ENCODE measurements at regions not wholly inside any gene's neighbourhood (a gene's known extent, or its start where the extent isn't known, plus 50 kb on each side); places are given as distances from the start of the nearest gene placed in this dataset.

DNA sequence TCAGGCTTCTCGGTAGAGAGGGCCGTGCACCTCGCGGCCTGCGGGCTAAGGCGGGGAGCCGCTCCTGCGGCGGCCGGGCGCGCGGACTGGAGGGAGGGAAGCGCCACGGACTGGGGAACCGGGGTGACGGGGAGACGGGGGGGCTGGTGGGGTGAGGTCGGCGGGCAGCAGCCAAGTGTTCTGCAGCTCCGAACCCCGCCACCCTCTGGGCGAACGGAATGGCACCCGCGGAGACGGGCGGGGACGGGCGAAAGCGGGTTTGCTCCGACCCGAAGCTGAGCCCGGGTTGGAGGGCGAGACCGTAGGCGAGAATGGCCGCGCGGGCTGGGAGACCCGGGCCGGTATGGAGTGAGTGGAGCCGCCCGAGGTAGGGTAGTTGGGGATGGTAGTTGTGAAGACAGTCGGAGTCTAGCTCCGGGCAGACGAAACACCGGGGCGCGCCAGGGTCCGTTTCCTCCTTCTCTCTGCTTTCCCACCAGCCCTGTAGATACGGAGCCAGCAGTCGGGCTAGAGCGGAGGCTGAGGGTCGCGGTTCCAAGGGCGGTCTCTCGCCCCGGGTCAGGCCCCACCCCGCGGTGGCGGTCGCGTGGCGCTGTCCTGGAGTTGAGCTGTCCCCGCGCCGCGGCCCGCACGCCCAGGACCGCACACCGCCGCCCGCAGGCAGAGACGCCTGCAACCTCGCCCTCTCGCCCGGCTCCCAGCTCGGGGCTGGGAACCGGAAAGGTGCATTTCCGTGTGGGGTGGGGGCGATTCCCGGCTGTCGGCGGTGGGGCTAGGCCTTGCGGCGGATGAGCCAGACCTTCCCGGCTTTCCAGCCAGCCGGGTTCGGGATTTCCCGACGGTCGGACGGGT, 160.3 kb upstream of the SIX2 start:
- no peak for TF ChIP-seq POLR2AphosphoS5 (IDR thresholded peaks at IDR 0.05)
- TF ChIP-seq, protein P1, sequence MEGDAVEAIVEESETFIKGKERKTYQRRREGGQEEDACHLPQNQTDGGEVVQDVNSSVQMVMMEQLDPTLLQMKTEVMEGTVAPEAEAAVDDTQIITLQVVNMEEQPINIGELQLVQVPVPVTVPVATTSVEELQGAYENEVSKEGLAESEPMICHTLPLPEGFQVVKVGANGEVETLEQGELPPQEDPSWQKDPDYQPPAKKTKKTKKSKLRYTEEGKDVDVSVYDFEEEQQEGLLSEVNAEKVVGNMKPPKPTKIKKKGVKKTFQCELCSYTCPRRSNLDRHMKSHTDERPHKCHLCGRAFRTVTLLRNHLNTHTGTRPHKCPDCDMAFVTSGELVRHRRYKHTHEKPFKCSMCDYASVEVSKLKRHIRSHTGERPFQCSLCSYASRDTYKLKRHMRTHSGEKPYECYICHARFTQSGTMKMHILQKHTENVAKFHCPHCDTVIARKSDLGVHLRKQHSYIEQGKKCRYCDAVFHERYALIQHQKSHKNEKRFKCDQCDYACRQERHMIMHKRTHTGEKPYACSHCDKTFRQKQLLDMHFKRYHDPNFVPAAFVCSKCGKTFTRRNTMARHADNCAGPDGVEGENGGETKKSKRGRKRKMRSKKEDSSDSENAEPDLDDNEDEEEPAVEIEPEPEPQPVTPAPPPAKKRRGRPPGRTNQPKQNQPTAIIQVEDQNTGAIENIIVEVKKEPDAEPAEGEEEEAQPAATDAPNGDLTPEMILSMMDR (IDR thresholded peaks at IDR 0.05), result no peak
- Histone ChIP-seq H3K4me1 (peaks cover 19 to 28% (median 20%) of the 10 kb centered on the region in 4 donors), H3K9me3 (no peaks in the 10 kb centered on the region), H3K36me3 (no peaks in the 10 kb centered on the region), H3K27ac (replicated peaks in 1 of 4) (peak overlapping the region in 2 of 4 donors; percentile 42 to 45), H3K27me3 (peaks cover 0 to 67% (median 39%) of the 10 kb centered on the region in 4 donors), H3K4me3 (peak overlapping the region; percentile 45 to 55 (median 48))
- intact Hi-C loops (cut with DNase I), result no loop called here
- DNase-seq (ENCODE audit: extremely low spot score), result no peak
- under 1% methylated on average over 26 of the region's 95 CpGs for WGBS

DNA sequence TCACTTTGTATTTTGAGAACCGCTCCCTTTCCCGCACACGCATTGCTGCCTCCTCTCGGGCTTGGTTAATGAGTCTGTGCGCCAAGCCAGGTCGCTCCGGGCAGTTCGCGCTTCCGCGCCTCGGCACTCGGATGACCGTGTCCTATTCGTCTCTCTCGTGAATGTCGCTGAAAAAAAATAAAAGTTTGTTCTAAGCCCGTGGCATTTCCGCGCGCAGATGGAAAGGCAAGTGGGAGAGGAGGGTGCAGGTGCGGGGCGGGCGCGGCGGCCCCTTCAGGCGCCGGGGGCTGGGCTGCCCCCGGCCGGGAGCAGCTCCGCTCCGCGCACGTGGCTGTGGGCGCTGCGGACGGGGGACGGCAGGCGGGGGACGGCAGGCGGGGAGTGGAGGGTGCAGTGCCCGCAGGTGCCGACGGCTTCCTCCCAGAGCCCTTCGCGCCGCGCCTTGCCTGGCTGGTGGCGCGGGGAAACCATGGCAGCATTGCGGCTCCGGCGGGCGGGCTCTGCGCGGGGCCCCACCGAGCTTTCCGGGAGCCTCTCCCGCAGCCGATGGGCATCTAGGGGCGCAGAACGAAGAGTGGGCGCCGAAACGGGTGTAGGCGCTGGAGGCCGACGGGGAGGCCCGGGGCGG, 159.6 kb upstream of the SIX2 start:
- DNase-seq (ENCODE audit: extremely low spot score), result no peak
- Histone ChIP-seq H3K4me3 (peak overlapping the region; percentile 45 to 55 (median 48)), H3K27ac (replicated peaks in 1 of 4) (peak overlapping the region in 2 of 4 donors; percentile 42 to 45), H3K27me3 (peaks cover 0 to 72% (median 39%) of the 10 kb centered on the region in 4 donors), H3K9me3 (no peaks in the 10 kb centered on the region), H3K4me1 (peaks cover 19 to 28% (median 20%) of the 10 kb centered on the region in 4 donors), H3K36me3 (no peaks in the 10 kb centered on the region)
- intact Hi-C loops (cut with DNase I), result no loop called here
- TF ChIP-seq POLR2AphosphoS5 (IDR thresholded peaks at IDR 0.05) (no peak), POLR2A (IDR thresholded peaks at IDR 0.05; ENCODE audit: low read depth) (no peak), EP300 (IDR thresholded peaks at IDR 0.05) (no peak)
- TF ChIP-seq, protein P1 (IDR thresholded peaks at IDR 0.05), result no peak
- WGBS, result 4% methylated on average over 36 of the region's 70 CpGs

GRCh38 chr2:45167920-45168629, 158.8 kb upstream of the SIX2 start:
- intact Hi-C loops (cut with DNase I), result no loop called here
- no peaks in the 10 kb centered on the region for H3K36me3 ChIP-seq
- H3K27me3 ChIP-seq, result peaks cover 0 to 79% (median 39%) of the 10 kb centered on the region in 4 donors
- H3K4me1 ChIP-seq, result peaks cover 19 to 28% (median 20%) of the 10 kb centered on the region in 4 donors
- 26% methylated on average over 10 of the region's 10 CpGs for WGBS
- TF ChIP-seq POLR2AphosphoS5 (IDR thresholded peaks at IDR 0.05) (no peak), EP300 (IDR thresholded peaks at IDR 0.05) (no peak), POLR2A (IDR thresholded peaks at IDR 0.05; ENCODE audit: low read depth) (no peak)
- TF ChIP-seq, protein P1 (IDR thresholded peaks at IDR 0.05), result no peak
- H3K27ac ChIP-seq (replicated peaks in 1 of 4), result no peak overlapping the region
- H3K4me3 ChIP-seq, result peak overlapping the region in 1 of 4 donors; percentile 47
- H3K9me3 ChIP-seq, result no peaks in the 10 kb centered on the region
- no peak for DNase-seq (ENCODE audit: extremely low spot score)

DNA sequence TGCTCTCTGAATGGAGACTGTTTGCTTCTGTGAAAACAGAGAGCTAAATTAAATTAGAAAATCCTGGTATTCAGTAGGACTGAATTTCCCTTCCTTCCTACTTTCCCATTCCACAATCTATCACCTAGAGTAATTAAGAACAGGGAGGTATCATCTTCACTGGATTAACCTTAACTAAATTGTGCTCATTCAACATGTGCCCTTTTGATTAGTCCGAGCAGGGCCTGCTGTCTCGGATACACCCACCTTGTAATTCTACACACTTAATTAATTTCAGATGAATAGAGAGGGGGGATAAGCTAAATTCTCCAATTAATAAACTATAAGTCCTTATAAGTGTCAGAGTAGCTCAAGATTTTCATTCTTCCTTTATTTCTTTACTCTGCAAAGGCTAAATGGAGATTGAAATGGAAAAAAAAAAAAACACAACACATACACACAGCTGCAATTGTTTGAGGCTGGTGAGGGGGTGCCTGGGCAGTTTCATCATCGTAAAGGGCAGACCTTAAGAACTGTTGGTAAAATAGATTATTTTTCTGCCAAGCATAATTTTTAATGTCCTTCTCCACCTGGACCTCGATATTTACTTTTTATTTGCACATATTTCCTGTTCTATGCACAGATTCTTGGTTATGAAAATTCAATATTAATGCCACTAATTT, 157.1 kb upstream of the SIX2 start:
- 82% methylated on average over 4 of the region's 4 CpGs for WGBS
- Histone ChIP-seq H3K4me3 (no peak overlapping the region), H3K9me3 (no peaks in the 10 kb centered on the region), H3K4me1 (peaks cover 19 to 28% (median 20%) of the 10 kb centered on the region in 4 donors), H3K36me3 (no peaks in the 10 kb centered on the region), H3K27ac (replicated peaks in 1 of 4) (no peak overlapping the region), H3K27me3 (peaks cover 0 to 88% (median 39%) of the 10 kb centered on the region in 4 donors)
- intact Hi-C loops (cut with DNase I), result no loop called here
- no peak for DNase-seq (ENCODE audit: extremely low spot score)
- TF ChIP-seq POLR2A (IDR thresholded peaks at IDR 0.05; ENCODE audit: low read depth) (no peak), POLR2AphosphoS5 (IDR thresholded peaks at IDR 0.05) (no peak), EP300 (IDR thresholded peaks at IDR 0.05) (no peak)
- TF ChIP-seq, protein P1 (IDR thresholded peaks at IDR 0.05), result no peak

Measured in esophagus muscularis mucosa (tissue), 4 donors.